GM23338 (cell line): ENCODE measurements at regions not wholly inside any gene's neighbourhood (a gene's known extent, or its start where the extent isn't known, plus 50 kb on each side); places are given as distances from the start of the nearest gene placed in this dataset.

Experiments used
- ATAC-seq: fragments of 200-7000 bp; cut with Tn5 transposase; 3 replicates; pipeline ENCODE4 v1.9.1; 2020
- DNase-seq: peaks from one replicate; pipeline ENCODE4 v3.0.0-alpha.2; 2015; ENCODE audit warnings: low spot score
- H2AFZ ChIP-seq: fragments of 200-600 bp; sonication (generic); 2 replicates; pipeline ENCODE4 v1.8.0; 2016; ENCODE audit warnings: antibody characterized with exemption, mild to moderate bottlenecking, moderate library complexity
- H3F3A ChIP-seq: fragments of 200-600 bp; sonication (generic); replicated peaks from 2 replicates; pipeline ENCODE4 v1.8.0; 2017; ENCODE audit warnings: antibody characterized with exemption, mixed run types, low read depth
- H3K27ac ChIP-seq: fragments of 200-600 bp; sonication (generic); 2 replicates; pipeline ENCODE4 v1.6.1; 2016; ENCODE audit warnings: low read depth
- H3K27me3 ChIP-seq: fragments of 200-600 bp; sonication (generic); 2 replicates; pipeline ENCODE4 v1.8.0; 2016; ENCODE audit warnings: mild to moderate bottlenecking, mixed run types, moderate library complexity; ENCODE audit not compliant: insufficient read depth
- H3K36me3 ChIP-seq: fragments of 200-600 bp; sonication (generic); 2 replicates; pipeline ENCODE4 v1.8.0; 2016; ENCODE audit warnings: mild to moderate bottlenecking; ENCODE audit not compliant: insufficient read depth
- H3K4me1 ChIP-seq: fragments of 200-600 bp; sonication (generic); 2 replicates; pipeline ENCODE4 v1.8.0; 2016; ENCODE audit warnings: mild to moderate bottlenecking, moderate library complexity; ENCODE audit not compliant: insufficient read depth
- H3K4me2 ChIP-seq: fragments of 200-600 bp; sonication (generic); 2 replicates; pipeline ENCODE4 v1.7.1; 2017; ENCODE audit warnings: mixed run types
- H3K4me3 ChIP-seq: fragments of 200-600 bp; sonication (generic); 2 replicates; pipeline ENCODE4 v1.6.1; 2016; ENCODE audit warnings: mixed run types
- H3K79me2 ChIP-seq: fragments of 200-600 bp; sonication (generic); replicated peaks from 2 replicates; pipeline ENCODE4 v1.8.0; 2017; ENCODE audit warnings: mild to moderate bottlenecking; ENCODE audit not compliant: insufficient read depth
- H3K9me2 ChIP-seq: fragments of 200-600 bp; sonication (generic); 2 replicates; pipeline ENCODE4 v1.8.0; 2017; ENCODE audit not compliant: insufficient read depth
- H4K20me1 ChIP-seq: fragments of 200-600 bp; sonication (generic); replicated peaks from 2 replicates; pipeline ENCODE4 v1.8.0; 2017; ENCODE audit warnings: mild to moderate bottlenecking; ENCODE audit not compliant: insufficient read depth
- H3K27ac Mint-ChIP-seq: 2 replicates; pipeline ENCODE4 v1.8.0; 2020; ENCODE audit warnings: inconsistent platforms, mild to moderate bottlenecking, moderate library complexity, mixed read lengths
- H3K27me3 Mint-ChIP-seq: 3 replicates; pipeline ENCODE4 v1.8.0; 2022; ENCODE audit warnings: low read depth, mild to moderate bottlenecking, moderate library complexity, mixed read lengths, inconsistent platforms; ENCODE audit not compliant: insufficient read depth, poor library complexity
- H3K36me3 Mint-ChIP-seq: 3 replicates; pipeline ENCODE4 v1.8.0; 2021; ENCODE audit warnings: low read depth, mild to moderate bottlenecking, inconsistent platforms, moderate library complexity, mixed read lengths
- H3K4me1 Mint-ChIP-seq: 3 replicates; pipeline ENCODE4 v1.8.0; 2020; ENCODE audit warnings: mild to moderate bottlenecking, inconsistent platforms, mixed read lengths
- H3K4me3 Mint-ChIP-seq: 3 replicates; pipeline ENCODE4 v1.8.0; 2021; ENCODE audit warnings: moderate library complexity, mild to moderate bottlenecking, inconsistent platforms, mixed read lengths
- H3K9me3 Mint-ChIP-seq: 3 replicates; pipeline ENCODE4 v1.8.0; 2020; ENCODE audit warnings: moderate library complexity, mild to moderate bottlenecking, inconsistent platforms, mixed read lengths
- CREB1 ChIP-seq: fragments of 250-450 bp; sonication (Bioruptor Pico); IDR thresholded peaks from 2 replicates; pipeline ENCODE4 v1.5.0; 2020; ENCODE audit warnings: low read depth, mild to moderate bottlenecking, moderate library complexity
- EZH2 ChIP-seq: fragments of 200-600 bp; sonication (generic); IDR thresholded peaks from one replicate; pipeline ENCODE4 v1.8.0; 2017; ENCODE audit warnings: antibody characterized with exemption, mild to moderate bottlenecking, low read depth; ENCODE audit not compliant: unreplicated experiment
- EZH2phosphoT487 ChIP-seq: fragments of 200-600 bp; sonication (generic); IDR thresholded peaks from one replicate; pipeline ENCODE4 v1.8.1; 2018; ENCODE audit warnings: antibody characterized with exemption; ENCODE audit not compliant: unreplicated experiment
- JUNB ChIP-seq: IDR thresholded peaks from one replicate; pipeline ENCODE4 v1.6.1; 2016; ENCODE audit warnings: antibody characterized with exemption; ENCODE audit not compliant: unreplicated experiment
- ZNF114 ChIP-seq: fragments of 250-450 bp; sonication (Bioruptor Pico); IDR thresholded peaks from 2 replicates; pipeline ENCODE4 v1.5.0; 2020; ENCODE audit warnings: mild to moderate bottlenecking, moderate library complexity
- ZNF462 ChIP-seq: fragments of 250-450 bp; sonication (Bioruptor Pico); IDR thresholded peaks from 2 replicates; pipeline ENCODE4 v1.5.0; 2020; ENCODE audit warnings: mild to moderate bottlenecking, moderate library complexity
- TF ChIP-seq, protein P1 (sequence below): IDR thresholded peaks from one replicate; pipeline ENCODE4 v1.6.1; 2018; ENCODE audit warnings: antibody characterized with exemption; ENCODE audit not compliant: unreplicated experiment
- TF ChIP-seq, protein P2 (sequence below), 2 experiments: fragments of 200-600 bp in 1 of 2; sonication (generic) in 1 of 2; conservative IDR thresholded peaks; 2 replicates each; pipeline versions ENCODE4 v1.5.1 to v1.6.1; 2016 to 2017; ENCODE audit warnings: antibody characterized with exemption in 2 of 2, low read depth in 2 of 2, mild to moderate bottlenecking in 2 of 2, moderate library complexity in 1 of 2

DNA sequence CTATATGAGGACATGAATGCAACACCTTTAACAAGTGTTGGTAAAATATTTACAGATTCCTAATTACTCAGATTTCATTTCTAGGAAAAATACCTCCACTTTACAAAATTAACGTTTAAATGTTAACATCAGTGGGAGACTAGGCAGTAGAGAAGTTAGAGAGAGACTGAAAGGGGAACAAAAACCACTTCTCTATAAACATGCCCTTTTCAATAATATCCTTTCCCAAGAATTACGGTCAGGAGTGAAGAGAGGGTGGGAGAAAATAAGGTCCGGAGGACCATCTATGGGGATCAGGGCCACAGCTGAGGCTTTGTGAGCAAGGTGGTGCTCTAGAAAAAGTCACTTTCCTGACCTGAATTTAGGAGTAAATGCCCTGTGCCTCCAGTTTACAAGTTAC, 65.3 kb upstream of the WIPF1 start:
- Histone ChIP-seq H3K36me3 (no peaks in the 10 kb centered on the region), H3K27me3 (no peaks in the 10 kb centered on the region), H3K27ac (no peak overlapping the region), H4K20me1 (no peaks in the 10 kb centered on the region; the same call in 1 of the 2 replicates), H3K4me2 (no peak overlapping the region), H3F3A (no peaks in the 10 kb centered on the region), H3K79me2 (no peaks in the 10 kb centered on the region), H2AFZ (no peak overlapping the region; the same call in 1 of the 2 replicates), H3K9me2 (no peaks in the 10 kb centered on the region), H3K4me1 (peaks cover 18% of the 10 kb centered on the region), H3K4me3 (no peak overlapping the region)
- TF ChIP-seq EZH2, result no peak
- no peak for TF ChIP-seq ZNF114
- no peak for TF ChIP-seq EZH2phosphoT487
- TF ChIP-seq ZNF462, result no peak
- no peak for TF ChIP-seq JUNB
- TF ChIP-seq CREB1, result no peak
- TF ChIP-seq, protein P1, sequence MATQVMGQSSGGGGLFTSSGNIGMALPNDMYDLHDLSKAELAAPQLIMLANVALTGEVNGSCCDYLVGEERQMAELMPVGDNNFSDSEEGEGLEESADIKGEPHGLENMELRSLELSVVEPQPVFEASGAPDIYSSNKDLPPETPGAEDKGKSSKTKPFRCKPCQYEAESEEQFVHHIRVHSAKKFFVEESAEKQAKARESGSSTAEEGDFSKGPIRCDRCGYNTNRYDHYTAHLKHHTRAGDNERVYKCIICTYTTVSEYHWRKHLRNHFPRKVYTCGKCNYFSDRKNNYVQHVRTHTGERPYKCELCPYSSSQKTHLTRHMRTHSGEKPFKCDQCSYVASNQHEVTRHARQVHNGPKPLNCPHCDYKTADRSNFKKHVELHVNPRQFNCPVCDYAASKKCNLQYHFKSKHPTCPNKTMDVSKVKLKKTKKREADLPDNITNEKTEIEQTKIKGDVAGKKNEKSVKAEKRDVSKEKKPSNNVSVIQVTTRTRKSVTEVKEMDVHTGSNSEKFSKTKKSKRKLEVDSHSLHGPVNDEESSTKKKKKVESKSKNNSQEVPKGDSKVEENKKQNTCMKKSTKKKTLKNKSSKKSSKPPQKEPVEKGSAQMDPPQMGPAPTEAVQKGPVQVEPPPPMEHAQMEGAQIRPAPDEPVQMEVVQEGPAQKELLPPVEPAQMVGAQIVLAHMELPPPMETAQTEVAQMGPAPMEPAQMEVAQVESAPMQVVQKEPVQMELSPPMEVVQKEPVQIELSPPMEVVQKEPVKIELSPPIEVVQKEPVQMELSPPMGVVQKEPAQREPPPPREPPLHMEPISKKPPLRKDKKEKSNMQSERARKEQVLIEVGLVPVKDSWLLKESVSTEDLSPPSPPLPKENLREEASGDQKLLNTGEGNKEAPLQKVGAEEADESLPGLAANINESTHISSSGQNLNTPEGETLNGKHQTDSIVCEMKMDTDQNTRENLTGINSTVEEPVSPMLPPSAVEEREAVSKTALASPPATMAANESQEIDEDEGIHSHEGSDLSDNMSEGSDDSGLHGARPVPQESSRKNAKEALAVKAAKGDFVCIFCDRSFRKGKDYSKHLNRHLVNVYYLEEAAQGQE, result no peak
- TF ChIP-seq, protein P2, sequence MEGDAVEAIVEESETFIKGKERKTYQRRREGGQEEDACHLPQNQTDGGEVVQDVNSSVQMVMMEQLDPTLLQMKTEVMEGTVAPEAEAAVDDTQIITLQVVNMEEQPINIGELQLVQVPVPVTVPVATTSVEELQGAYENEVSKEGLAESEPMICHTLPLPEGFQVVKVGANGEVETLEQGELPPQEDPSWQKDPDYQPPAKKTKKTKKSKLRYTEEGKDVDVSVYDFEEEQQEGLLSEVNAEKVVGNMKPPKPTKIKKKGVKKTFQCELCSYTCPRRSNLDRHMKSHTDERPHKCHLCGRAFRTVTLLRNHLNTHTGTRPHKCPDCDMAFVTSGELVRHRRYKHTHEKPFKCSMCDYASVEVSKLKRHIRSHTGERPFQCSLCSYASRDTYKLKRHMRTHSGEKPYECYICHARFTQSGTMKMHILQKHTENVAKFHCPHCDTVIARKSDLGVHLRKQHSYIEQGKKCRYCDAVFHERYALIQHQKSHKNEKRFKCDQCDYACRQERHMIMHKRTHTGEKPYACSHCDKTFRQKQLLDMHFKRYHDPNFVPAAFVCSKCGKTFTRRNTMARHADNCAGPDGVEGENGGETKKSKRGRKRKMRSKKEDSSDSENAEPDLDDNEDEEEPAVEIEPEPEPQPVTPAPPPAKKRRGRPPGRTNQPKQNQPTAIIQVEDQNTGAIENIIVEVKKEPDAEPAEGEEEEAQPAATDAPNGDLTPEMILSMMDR (conservative IDR thresholded peaks at IDR 0.05; ENCODE audit: low read depth in 2 of 2), result no peak
- Mint-ChIP-seq H3K9me3 (no peaks in the 10 kb centered on the region), H3K27ac (peak overlapping the region; percentile 37; the same call in 1 of the 2 replicates), H3K27me3 (no peaks in the 10 kb centered on the region), H3K36me3 (no peaks in the 10 kb centered on the region), H3K4me1 (peaks cover 27% of the 10 kb centered on the region), H3K4me3 (no peak overlapping the region)
- no peak for ATAC-seq
- DNase-seq, result no peak
